MG63 (cell line): ENCODE measurements at regions not wholly inside any gene's neighbourhood (a gene's known extent, or its start where the extent isn't known, plus 50 kb on each side); places are given as distances from the start of the nearest gene placed in this dataset.
"Not testable (repeated sequence)": the region's sequence is repeated elsewhere in the genome, so short reads cannot be mapped to it uniquely, and the experiment has no call there.

Experiments
- DNase-seq: peaks from one replicate; pipeline ENCODE4 v3.0.0-alpha.2; 2020
- H3K27me3 ChIP-seq: fragments of 250-450 bp; sonication (Bioruptor Pico); 2 replicates; pipeline ENCODE4 v1.5.1; 2020; ENCODE audit warnings: mild to moderate bottlenecking, moderate library complexity
- H3K36me3 ChIP-seq: fragments of 250-450 bp; sonication (Bioruptor Pico); 2 replicates; pipeline ENCODE4 v1.5.1; 2020; ENCODE audit warnings: mild to moderate bottlenecking, moderate library complexity
- H3K4me3 ChIP-seq: fragments of 250-450 bp; sonication (Bioruptor Pico); 2 replicates; pipeline ENCODE4 v1.5.1; 2020; ENCODE audit warnings: mild to moderate bottlenecking, moderate library complexity
- H3K9me3 ChIP-seq: fragments of 250-450 bp; sonication (Bioruptor Pico); 2 replicates; pipeline ENCODE4 v1.5.1; 2020; ENCODE audit warnings: mild to moderate bottlenecking, moderate library complexity

DNA sequence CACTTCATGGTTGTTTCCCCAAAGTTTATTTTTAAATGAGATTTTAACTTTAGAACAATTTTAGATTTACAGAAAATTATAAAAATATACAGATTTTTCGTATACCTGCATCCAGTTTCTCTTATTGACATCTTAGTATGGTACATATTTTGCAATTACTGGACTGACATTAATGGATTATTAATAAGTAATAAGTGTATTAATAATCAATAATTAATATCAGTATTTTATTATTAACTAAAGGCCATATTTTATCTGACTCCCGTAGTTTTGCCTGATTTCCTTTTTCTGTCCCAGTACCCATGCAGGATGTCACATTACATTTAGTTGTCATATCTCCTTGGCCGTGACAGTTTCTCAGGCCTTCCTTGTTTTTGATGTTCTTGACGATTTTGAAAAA, 307.0 kb downstream of the C6orf118 start:
- H3K36me3 ChIP-seq: no peaks in the 10 kb centered on the region
- no peaks in the 10 kb centered on the region for H3K27me3 ChIP-seq
- no peak for DNase-seq
- no peak overlapping the region for H3K4me3 ChIP-seq
- H3K9me3 ChIP-seq: no peaks in the 10 kb centered on the region; the same call in 1 of the 2 replicates

DNA sequence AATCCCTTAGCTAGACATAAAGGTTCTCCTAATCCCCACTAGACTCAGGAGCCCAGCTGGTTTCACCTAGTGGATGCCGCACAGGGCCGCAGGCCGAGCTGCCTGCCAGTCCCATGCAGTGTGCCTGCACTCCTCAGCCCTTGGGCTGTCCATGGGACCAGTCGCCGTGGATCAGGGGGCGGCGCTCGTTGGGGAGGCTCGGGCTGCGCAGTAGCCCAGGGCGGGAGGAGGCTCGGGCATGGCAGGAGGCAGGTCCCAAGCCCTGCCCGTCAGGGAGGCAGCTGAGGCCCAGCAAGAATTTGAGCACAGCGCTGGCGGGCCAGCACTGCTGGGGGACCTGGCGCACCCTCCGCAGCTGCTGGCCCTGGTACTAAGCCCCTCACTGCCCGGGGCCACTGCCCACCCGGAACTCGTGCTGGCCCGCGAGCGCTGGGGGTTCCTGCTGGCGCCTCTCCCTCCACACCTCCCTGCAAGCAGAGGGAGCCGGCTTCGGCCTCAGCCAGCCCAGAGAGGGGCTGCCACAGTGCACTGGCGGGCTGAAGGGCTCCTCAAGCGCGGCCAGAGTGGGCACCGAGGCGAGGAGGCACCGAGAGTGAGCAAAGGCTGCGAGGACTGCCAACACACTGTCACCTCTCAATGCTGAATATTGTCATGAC, 307.8 kb downstream of the C6orf118 start:
- Histone ChIP-seq H3K9me3 (no peaks in the 10 kb centered on the region; the same call in 1 of the 2 replicates), H3K27me3 (no peaks in the 10 kb centered on the region), H3K36me3 (no peaks in the 10 kb centered on the region), H3K4me3 (no peak overlapping the region)
- DNase-seq: no peak

DNA sequence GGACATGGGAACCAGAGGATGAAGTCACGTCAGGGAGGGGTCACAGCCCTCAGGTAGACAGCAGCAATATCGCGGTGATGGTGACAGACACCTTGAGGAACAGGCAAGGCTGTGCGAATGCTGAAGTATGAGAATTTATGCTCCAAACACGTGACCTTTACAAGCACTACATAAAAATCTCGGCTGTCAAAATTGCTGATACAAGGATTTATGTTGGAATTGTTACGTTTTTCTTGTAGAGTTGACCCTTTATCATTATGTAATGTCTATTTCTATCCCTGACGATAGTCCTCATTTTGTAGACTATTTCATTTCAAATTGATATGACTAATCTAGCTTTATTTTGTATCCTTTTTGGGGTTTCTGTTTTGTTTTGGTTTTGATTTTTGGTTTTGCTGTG, 311.1 kb downstream of the C6orf118 start:
- H3K9me3 ChIP-seq: no peaks in the 10 kb centered on the region
- DNase-seq: no peak
- H3K36me3 ChIP-seq: no peaks in the 10 kb centered on the region
- H3K27me3 ChIP-seq: no peaks in the 10 kb centered on the region
- H3K4me3 ChIP-seq: no peak overlapping the region

DNA sequence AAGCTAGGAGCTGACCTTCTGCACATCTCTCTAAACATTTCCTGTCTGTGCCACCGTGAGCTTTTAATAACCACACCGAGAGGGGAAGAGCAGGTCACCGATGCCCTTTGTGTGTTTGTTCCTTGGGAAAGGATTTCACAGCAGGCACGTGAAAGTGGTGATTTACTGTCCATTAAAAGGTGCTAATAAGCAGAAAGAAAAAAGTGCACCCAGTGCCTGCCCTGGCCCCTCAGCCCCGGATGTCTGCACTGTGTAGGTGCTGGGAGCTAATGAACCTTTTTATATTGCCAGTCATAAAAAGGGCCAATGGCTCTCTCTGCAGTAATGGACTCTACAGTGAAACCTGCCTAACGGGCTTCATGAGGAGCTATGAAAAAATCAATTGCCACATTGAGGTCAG, 312.6 kb downstream of the C6orf118 start:
- Histone ChIP-seq H3K27me3 (no peaks in the 10 kb centered on the region), H3K9me3 (no peaks in the 10 kb centered on the region), H3K36me3 (no peaks in the 10 kb centered on the region), H3K4me3 (no peak overlapping the region)
- no peak for DNase-seq

DNA sequence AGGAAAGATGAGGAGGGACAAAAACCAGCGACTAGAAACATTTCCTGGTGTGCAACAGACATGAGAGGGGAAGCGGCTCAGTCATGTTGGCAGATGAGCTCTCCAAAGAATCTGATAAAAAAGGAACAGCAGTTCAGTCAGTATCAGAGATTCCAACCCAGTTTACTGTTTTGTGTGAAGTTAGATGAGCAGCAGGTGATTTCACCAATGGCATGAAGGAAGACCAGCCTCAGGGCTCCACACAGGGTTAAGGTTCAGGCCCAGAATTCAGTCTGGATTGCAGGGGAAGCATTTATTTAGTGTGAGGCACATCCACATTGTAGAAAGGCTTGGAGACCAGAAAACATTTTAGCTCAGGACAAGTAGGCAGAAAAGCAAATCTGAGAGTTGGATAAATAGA, 317.8 kb downstream of the C6orf118 start:
- H3K27me3 ChIP-seq: no peaks in the 10 kb centered on the region
- DNase-seq: no peak
- H3K36me3 ChIP-seq: no peaks in the 10 kb centered on the region
- H3K9me3 ChIP-seq: no peaks in the 10 kb centered on the region
- H3K4me3 ChIP-seq: no peak overlapping the region

DNA sequence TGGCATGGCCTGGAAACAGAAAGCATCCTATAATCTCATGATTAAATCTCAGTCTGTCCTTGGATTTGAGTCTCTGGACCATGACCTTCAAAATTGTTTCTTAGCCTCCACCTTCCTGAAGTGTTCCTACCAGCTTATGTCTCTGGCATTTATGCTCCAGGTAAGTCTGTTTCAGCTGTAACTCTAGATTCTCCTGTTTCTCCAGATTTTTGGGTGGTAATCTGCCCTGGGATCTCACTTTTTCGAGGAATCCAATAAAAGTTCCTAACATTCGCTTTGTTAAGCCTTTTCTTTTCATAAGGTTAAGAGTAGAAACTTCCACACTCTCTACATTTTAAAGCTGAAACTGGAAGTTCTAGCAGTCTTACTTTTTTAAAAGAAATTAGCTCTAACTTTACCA, 318.5 kb downstream of the C6orf118 start:
- no peaks in the 10 kb centered on the region for H3K9me3 ChIP-seq
- no peak for DNase-seq
- no peak overlapping the region for H3K4me3 ChIP-seq
- H3K27me3 ChIP-seq: no peaks in the 10 kb centered on the region
- no peaks in the 10 kb centered on the region for H3K36me3 ChIP-seq

DNA sequence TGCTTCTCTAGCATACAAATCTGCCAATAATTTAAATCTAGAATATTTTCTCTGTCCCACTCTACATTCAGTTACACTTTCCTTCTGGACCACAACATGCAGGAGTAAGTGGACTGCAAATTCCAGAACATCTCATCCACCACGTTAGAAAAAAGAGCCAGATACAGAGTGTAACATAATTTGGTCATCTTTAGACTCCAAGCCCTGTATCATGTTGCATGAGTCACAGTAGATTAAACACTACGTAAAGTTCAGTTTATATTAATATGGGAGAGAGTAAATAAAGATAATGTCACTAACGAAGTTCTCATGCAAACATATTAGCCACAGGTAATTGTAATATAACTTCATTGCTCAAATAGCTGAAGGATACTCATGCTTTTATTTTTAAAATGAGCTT, 327.0 kb downstream of the C6orf118 start:
- DNase-seq: no peak
- Histone ChIP-seq H3K4me3 (no peak overlapping the region), H3K27me3 (no peaks in the 10 kb centered on the region), H3K9me3 (no peaks in the 10 kb centered on the region; the same call in 1 of the 2 replicates), H3K36me3 (no peaks in the 10 kb centered on the region)

DNA sequence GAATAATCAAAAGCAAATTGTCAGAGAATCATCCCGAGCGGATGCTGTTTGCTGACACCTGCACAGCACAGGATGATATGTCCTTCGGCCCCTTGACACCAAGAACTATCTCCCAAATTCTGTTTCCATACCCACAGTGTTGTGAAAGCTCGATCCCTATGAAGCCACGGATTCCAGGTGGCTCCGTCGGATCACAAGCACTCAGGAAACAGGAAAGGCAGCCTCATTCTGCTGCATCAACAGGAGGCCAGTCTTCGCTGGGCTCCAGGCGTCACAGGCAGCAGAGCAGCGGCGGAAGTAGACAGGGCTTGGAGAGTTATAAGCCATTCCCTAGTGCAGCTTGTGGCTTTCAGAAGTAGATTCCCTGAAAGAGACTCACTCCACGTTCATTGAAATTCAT, 342.3 kb downstream of the C6orf118 start:
- Histone ChIP-seq H3K36me3 (no peaks in the 10 kb centered on the region), H3K27me3 (no peaks in the 10 kb centered on the region), H3K9me3 (no peaks in the 10 kb centered on the region), H3K4me3 (no peak overlapping the region)
- no peak for DNase-seq

DNA sequence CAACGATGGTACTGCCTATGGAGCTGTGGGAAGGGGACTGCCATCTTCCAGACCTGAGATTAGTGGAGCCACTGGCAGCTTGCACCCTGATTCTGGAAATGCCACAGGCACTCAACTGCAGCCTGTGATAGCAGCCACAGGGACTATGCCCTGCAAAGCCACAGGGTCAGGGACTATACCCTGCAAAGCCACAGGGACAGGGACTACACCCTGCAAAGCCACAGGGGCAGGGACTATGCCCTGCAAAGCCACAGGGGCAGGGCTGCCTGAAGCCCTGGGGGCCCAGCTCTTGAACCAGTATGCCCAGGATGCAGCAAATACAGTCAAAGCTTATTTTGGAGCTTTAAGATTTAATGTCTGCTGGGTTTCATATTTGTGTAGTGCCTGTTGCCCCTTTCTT, 346.6 kb downstream of the C6orf118 start:
- H3K4me3 ChIP-seq: no peak overlapping the region
- no peak for DNase-seq
- no peaks in the 10 kb centered on the region for H3K9me3 ChIP-seq
- H3K27me3 ChIP-seq: no peaks in the 10 kb centered on the region
- H3K36me3 ChIP-seq: no peaks in the 10 kb centered on the region

DNA sequence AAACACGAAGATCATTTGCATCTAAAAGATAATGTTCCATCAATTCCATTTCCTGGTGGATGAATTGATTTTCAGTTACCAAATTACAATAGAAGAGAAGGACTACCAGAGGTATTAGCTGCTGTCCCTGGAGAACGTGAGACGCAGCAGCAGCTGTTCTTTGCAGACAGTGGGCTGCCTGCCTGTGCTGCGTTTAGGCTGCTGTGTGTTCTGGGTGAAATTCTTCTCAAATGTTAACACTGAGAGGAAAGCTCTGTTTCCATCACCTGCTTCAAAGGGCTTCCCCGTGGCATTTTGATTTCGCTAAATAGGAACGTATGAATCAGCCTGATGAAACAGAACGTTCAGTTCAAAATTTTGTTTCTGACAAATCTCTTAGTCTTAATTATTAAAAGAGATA, 362.2 kb downstream of the C6orf118 start:
- no peaks in the 10 kb centered on the region for H3K36me3 ChIP-seq
- DNase-seq: no peak
- H3K4me3 ChIP-seq: no peak overlapping the region
- no peaks in the 10 kb centered on the region for H3K27me3 ChIP-seq
- H3K9me3 ChIP-seq: no peaks in the 10 kb centered on the region

DNA sequence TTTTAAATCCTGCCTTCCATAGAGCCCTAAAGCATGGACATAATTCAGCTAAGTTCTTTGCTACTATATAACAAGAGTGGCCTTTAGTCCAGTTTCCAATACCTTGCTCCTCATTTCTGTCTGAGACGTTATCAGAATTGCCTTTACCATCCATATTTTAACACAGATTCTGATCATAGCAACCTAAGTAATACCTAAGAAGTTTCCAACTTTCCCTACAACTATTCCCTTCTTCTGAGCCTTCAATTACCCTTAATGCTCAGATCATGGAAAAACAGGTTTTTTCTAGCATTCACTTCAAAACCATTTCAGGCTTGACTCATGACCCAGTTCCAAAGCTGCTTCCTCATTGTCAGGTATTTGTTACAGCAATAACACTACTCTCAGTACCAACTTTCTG, 367.1 kb downstream of the C6orf118 start:
- no peak for DNase-seq
- Histone ChIP-seq H3K27me3 (no peaks in the 10 kb centered on the region), H3K4me3 (no peak overlapping the region), H3K36me3 (no peaks in the 10 kb centered on the region), H3K9me3 (no peaks in the 10 kb centered on the region)

DNA sequence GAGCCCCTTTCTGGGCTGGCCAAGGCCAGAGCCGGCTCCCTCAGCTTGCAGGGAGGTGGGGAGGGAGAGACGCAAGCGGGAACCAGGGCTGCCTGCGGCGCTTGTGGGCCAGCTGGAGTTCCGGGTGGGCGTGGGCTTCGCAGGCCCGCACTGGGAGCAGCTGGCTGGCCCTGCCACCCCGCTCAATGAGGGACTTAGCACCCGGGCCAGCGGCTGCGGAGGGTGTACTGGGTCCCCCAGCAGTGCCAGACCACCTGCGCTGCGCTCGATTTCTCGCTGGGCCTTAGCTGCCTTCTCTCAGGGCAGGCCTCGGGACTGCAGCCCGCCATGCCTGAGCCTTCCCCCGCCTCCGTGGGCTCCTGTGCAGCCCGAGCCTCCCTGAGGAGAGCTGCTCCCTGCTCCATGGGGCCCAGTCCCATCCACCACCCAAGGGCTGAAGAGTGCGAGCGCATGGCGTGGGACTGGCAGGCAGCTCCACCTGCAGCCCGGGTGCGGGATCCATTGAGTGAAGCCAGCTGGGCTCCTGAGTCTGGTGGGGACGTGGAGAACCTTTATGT, 376.1 kb downstream of the C6orf118 start:
- not testable (repeated sequence) for H3K4me3 ChIP-seq, DNase-seq, H3K9me3 ChIP-seq, H3K27me3 ChIP-seq, H3K36me3 ChIP-seq

DNA sequence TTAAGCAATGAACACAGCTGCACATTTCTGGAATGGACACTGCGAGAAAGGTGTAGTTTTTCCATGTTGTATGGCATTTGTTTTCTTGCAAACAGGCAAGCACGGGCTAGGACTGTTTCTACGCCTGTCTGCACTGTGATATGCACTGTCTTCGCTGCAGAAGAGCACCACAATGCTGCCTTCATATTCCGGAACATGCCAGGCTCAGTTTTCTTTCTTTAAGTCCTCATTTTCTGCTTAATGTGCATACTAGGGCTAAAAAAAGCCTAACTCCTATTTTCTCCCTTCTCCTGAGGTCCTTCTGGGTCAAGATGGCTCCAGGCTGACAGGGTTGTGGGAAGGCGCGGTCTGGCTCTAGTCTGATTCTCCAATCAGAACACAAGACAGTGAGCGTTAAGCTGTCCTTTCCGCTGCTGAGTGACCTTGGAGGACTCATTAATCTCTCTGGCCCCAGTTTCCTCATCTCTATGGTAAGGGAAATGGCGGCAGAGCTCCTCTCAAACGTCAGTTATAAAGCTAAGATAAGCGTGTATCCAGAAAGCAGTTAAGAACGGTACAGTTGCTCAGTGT, 379.9 kb downstream of the C6orf118 start:
- Histone ChIP-seq H3K36me3 (no peaks in the 10 kb centered on the region), H3K27me3 (no peaks in the 10 kb centered on the region), H3K4me3 (no peak overlapping the region), H3K9me3 (no peaks in the 10 kb centered on the region)
- no peak for DNase-seq

DNA sequence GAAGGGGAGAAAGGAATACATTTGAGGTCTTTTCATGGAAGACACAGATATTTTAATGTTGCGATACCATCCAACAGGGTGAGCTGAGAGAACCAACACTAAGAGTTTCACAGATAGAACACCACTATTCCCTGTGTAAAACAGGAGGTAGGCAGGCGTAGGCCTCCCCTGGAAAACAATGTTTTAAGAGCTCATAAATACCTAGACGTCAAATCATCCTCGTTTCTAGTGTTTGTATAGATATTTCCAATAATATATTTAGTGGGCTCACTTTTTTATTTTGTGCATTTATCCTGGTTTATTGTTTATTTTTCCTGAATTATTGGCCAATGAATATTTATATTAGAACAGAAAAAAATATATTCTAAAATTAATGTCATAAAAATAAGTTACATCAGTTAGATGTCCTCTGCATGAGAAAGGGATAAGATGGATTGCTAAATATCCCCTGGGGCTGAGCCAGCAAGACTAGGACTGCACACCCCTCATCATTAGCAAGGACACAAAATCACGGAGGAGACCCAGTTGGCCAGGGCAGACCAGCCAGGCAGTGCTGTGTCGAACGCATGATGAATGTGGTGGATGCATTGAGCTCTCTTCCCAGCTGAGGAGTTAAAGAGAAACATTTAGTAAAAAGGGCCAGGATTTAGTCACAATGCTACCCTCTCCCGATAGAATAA, 380.5 kb downstream of the C6orf118 start:
- Histone ChIP-seq H3K27me3 (no peaks in the 10 kb centered on the region), H3K4me3 (no peak overlapping the region)
- no peak for DNase-seq

DNA sequence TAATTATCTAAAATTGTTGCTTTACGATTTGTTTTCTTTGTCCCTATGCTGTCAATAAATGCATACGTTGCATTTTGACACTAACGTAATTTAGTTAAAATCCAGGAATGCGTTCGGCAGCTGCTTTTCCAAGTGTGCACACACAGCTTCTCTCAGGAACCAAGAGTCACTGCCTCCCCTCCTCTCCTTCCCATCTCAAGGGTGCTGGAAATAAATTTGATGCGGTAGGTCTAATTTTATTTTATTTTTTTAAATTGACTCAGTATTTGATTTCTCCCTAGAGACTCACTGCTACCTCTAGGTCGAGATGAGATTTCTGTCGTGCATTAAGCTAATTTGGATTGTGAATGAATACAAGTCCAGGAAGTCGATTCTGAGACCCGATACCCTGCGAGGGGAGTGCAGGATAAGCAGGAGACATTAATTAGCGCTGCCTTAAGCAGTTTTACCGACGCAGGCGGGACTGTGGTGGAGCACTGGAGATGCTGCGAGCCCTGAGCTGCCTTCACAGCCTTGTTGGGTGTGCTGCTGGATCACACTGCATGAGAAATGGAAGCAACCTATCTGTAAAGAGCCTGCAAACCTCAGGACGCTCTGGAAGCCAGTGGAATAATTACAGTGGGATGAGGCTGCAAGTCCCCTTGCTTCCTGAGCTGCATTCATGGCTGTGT, 381.2 kb downstream of the C6orf118 start:
- H3K9me3 ChIP-seq: no peaks in the 10 kb centered on the region
- H3K4me3 ChIP-seq: peak overlapping the region; percentile 12; the same call in 1 of the 2 replicates
- H3K36me3 ChIP-seq: no peaks in the 10 kb centered on the region
- no peak for DNase-seq
- no peaks in the 10 kb centered on the region for H3K27me3 ChIP-seq

More for the DNA sequence above, 380.5 kb downstream of the C6orf118 start:
- no peaks in the 10 kb centered on the region for H3K36me3 ChIP-seq
- no peaks in the 10 kb centered on the region for H3K9me3 ChIP-seq

DNA sequence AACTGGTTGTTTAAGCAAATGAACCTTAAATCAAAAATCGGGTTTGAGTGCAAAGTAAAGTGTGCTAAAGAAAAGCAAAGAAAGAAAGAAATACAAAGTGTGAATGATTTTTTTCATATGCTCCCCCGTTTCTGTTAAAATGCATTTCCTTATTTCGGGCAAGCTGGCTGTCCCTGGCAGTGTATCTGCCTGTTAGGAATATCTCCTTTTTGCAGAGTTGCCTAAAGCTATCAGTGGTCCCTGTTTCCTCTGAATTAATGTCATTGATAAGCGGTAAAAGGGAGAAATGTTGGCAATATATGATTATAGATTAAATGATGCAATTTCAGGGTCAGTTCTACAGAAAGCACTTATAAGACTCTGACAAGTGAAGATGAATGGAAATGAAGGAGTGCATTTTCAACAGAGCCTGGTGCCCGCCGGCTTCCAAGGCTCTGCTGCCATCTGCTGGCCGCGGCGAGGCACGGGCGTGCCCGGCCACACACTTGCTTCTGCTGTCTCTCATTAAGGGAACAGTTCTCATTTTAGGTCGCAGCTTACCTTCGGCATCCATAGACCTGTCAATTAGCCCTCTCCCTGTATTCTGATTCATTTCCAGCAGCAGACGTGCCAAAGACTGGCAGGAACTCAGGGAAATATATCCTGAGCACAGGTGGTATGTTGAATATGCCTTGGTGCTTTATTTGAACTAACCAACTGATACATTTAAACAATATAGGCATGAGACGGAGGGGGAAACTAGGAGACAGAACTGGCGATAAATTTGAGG, 381.9 kb downstream of the C6orf118 start:
- Histone ChIP-seq H3K9me3 (no peaks in the 10 kb centered on the region), H3K36me3 (no peaks in the 10 kb centered on the region), H3K4me3 (peak overlapping the region; percentile 12; the same call in 1 of the 2 replicates), H3K27me3 (no peaks in the 10 kb centered on the region)
- peak; percentile 55 for DNase-seq

DNA sequence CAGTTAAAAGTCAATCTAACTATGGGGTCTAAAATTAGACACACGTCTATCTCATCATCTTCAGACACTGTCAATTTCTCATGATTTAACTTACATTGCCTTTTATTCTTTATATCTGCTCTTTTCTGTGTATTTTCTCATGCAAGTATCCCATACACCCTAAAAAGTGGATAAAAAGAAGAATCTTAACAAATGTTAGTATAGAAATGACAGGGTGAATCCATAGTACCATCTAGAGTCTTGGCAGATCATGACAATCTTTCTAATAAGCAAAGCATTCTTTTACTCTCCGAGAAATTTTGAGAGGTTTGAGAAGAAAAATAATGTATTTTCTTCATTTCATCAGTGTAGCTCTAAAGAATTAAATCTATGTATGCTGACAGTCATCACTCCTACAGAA, 382.7 kb downstream of the C6orf118 start:
- Histone ChIP-seq H3K4me3 (no peak overlapping the region), H3K27me3 (no peaks in the 10 kb centered on the region), H3K36me3 (no peaks in the 10 kb centered on the region), H3K9me3 (no peaks in the 10 kb centered on the region)
- no peak for DNase-seq
